Activated CD8-positive, alpha-beta T cell treated with anti-CD3 and anti-CD28 coated beads for 36 hours (primary cell): ENCODE measurements at regions not wholly inside any gene's neighbourhood (a gene's known extent, or its start where the extent isn't known, plus 50 kb on each side); places are given as distances from the start of the nearest gene placed in this dataset.

Experiments used
- ATAC-seq: fragments of 200-7000 bp; cut with Tn5 transposase; one replicate; pipeline ENCODE4 v1.10.0; 2021; ENCODE audit warnings: mild to moderate bottlenecking, moderate library complexity
- CTCF ChIA-PET: fragments of 350-600 bp; sonication (Branson Sonifier 250); formaldehyde crosslinking; loops from one replicate; lab custom pipeline; 2021; ENCODE audit warnings: antibody characterized with exemption; lab: Charles Lee
- POLR2A ChIA-PET: fragments of 350-600 bp; sonication (Branson Sonifier 250); formaldehyde crosslinking; loops from one replicate; lab custom pipeline; 2021; ENCODE audit warnings: antibody characterized with exemption; lab: Charles Lee
- DNase-seq: peaks from one replicate; pipeline ENCODE4 v3.0.0-alpha.2; 2020
- H3K27ac Mint-ChIP-seq: one replicate; pipeline ENCODE4 v1.8.0; 2021; ENCODE audit warnings: mild to moderate bottlenecking, mixed read lengths
- H3K27me3 Mint-ChIP-seq: one replicate; pipeline ENCODE4 v1.8.0; 2021; ENCODE audit warnings: mixed read lengths
- H3K36me3 Mint-ChIP-seq: one replicate; pipeline ENCODE4 v1.8.0; 2021; ENCODE audit warnings: low read depth, mixed read lengths
- H3K4me1 Mint-ChIP-seq: one replicate; pipeline ENCODE4 v1.8.0; 2021; ENCODE audit warnings: low read depth, mixed read lengths
- H3K4me3 Mint-ChIP-seq: one replicate; pipeline ENCODE4 v1.8.0; 2021; ENCODE audit warnings: mild to moderate bottlenecking, moderate library complexity, mixed read lengths
- H3K9me3 Mint-ChIP-seq: one replicate; pipeline ENCODE4 v1.8.0; 2021; ENCODE audit warnings: mixed read lengths
- intact Hi-C: fragments of 100-400 bp; cut with micrococcal nuclease; formaldehyde crosslinking; loops from one replicate; pipeline ENCODE4 v1.10.0; 2022
- TF ChIP-seq, protein P1 (sequence below): fragments of 200-600 bp; IDR thresholded peaks from one replicate; pipeline ENCODE4 v1.8.0; 2022; ENCODE audit warnings: antibody characterized with exemption, mild to moderate bottlenecking

GRCh38 chr11:116692318-116693101, 80.3 kb downstream of the BUD13 start:
- CTCF ChIA-PET = interaction anchor here (0.7 to 2.0 kb wide), 20 partner anchors 10 to 1358 kb away, joined by 3 to 6 read pairs (median 3); no protein-coding TSS in a partner anchor
- ATAC-seq = no peak
- H3K27me3 Mint-ChIP-seq = peaks cover 3% of the 10 kb centered on the region
- TF ChIP-seq, protein P1, sequence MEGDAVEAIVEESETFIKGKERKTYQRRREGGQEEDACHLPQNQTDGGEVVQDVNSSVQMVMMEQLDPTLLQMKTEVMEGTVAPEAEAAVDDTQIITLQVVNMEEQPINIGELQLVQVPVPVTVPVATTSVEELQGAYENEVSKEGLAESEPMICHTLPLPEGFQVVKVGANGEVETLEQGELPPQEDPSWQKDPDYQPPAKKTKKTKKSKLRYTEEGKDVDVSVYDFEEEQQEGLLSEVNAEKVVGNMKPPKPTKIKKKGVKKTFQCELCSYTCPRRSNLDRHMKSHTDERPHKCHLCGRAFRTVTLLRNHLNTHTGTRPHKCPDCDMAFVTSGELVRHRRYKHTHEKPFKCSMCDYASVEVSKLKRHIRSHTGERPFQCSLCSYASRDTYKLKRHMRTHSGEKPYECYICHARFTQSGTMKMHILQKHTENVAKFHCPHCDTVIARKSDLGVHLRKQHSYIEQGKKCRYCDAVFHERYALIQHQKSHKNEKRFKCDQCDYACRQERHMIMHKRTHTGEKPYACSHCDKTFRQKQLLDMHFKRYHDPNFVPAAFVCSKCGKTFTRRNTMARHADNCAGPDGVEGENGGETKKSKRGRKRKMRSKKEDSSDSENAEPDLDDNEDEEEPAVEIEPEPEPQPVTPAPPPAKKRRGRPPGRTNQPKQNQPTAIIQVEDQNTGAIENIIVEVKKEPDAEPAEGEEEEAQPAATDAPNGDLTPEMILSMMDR = no peak
- H3K27ac Mint-ChIP-seq = no peak overlapping the region
- POLR2A ChIA-PET = no interaction called here
- intact Hi-C loops = loop anchor here (5.0 kb wide), 1 partner anchor 180 kb away; no protein-coding TSS in a partner anchor
- H3K36me3 Mint-ChIP-seq = no peaks in the 10 kb centered on the region
- no peak for DNase-seq
- no peaks in the 10 kb centered on the region for H3K9me3 Mint-ChIP-seq
- H3K4me3 Mint-ChIP-seq = no peak overlapping the region
- no peaks in the 10 kb centered on the region for H3K4me1 Mint-ChIP-seq

GRCh38 chr11:116691771-116692177, 81.0 kb downstream of the BUD13 start:
- H3K4me1 Mint-ChIP-seq = no peaks in the 10 kb centered on the region
- intact Hi-C loops = loop anchor here (5.0 kb wide), 1 partner anchor 179 kb away; no protein-coding TSS in a partner anchor
- DNase-seq = peak; percentile 75
- CTCF ChIA-PET = interaction anchor here (0.6 to 2.0 kb wide), 28 partner anchors 9 to 1357 kb away, joined by 3 to 6 read pairs (median 3); no protein-coding TSS in a partner anchor
- H3K36me3 Mint-ChIP-seq = no peaks in the 10 kb centered on the region
- ATAC-seq = peak; percentile 94
- TF ChIP-seq, protein P1 = peak; percentile 80
- H3K9me3 Mint-ChIP-seq = no peaks in the 10 kb centered on the region
- POLR2A ChIA-PET = no interaction called here
- H3K4me3 Mint-ChIP-seq = no peak overlapping the region
- H3K27me3 Mint-ChIP-seq = peaks cover 3% of the 10 kb centered on the region
- no peak overlapping the region for H3K27ac Mint-ChIP-seq

DNA sequence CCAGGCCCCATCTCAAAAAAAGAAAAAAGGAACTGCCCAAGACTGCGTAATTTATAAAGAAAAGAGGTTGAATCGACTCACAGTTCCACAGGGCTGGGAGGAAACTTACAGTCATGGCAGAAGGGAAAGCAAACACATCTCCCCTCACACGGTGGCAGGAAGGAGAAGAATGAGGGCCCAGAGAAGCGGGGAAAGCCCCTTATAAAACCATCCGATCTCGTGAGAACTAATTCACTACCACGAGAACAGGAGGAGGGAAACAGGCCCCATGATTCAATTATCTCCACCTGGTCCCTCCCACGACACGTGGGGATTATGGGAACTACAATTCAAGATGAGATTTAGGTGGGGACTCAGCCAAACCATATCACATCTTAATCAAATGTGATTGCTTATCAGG, 82.2 kb downstream of the BUD13 start:
- H3K9me3 Mint-ChIP-seq = no peaks in the 10 kb centered on the region
- H3K4me3 Mint-ChIP-seq = no peak overlapping the region
- no peak overlapping the region for H3K27ac Mint-ChIP-seq
- ChIA-PET POLR2A (interaction anchor here (1.1 kb wide), 1 partner anchor 11 kb away, joined by 3 read pairs; no protein-coding TSS in a partner anchor), CTCF (interaction anchor here (0.8 to 2.0 kb wide), 10 partner anchors 8 to 177 kb away, joined by 3 to 6 read pairs (median 4); no protein-coding TSS in a partner anchor)
- no peaks in the 10 kb centered on the region for H3K36me3 Mint-ChIP-seq
- peaks cover 3% of the 10 kb centered on the region for H3K27me3 Mint-ChIP-seq
- TF ChIP-seq, protein P1 = no peak
- ATAC-seq = peak; percentile 26
- H3K4me1 Mint-ChIP-seq = no peaks in the 10 kb centered on the region
- intact Hi-C loops = loop anchor here (5.0 kb wide), 1 partner anchor 178 kb away; no protein-coding TSS in a partner anchor
- DNase-seq = peak; percentile 20

DNA sequence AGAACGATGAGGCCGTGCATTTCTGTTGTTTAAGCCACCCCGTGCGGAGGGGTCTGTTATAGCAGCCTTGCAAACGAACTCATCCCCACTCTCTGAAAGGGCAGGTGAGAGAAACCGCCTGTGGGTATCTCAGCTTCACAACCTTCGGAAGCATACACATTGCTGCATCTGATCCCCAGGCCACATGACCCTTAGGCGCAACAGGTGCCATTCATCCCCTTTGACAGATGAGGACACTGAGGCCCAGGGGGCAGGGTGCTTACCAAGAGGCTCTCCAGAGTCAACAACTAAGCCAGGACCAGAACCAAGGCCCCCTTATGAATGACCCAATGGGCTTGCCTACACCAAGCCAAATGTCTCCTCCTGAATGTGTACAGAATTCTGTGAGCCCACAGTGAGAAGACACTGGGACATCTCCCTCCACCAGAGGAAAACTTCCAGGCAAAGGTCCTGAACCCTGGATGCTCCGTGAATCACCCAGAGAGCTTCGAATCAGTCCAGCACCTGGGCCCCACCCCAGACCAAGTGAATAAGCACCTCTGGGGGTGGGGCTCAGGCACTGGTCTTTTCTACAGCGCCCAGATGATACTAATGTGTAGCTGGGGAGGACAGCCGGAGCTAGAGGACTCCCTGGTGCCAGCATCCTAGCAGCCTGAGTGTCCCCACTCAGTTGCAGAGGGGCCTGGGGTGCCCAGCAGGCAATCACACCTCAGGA, 83.2 kb downstream of the BUD13 start:
- DNase-seq (no peak), ATAC-seq (no peak)
- no peaks in the 10 kb centered on the region for H3K36me3 Mint-ChIP-seq
- TF ChIP-seq, protein P1 = no peak
- intact Hi-C loops = loop anchor here (5.0 to 10.0 kb wide), 2 partner anchors 177 to 1355 kb away; no protein-coding TSS in a partner anchor
- H3K27ac Mint-ChIP-seq = no peak overlapping the region
- no peak overlapping the region for H3K4me3 Mint-ChIP-seq
- H3K27me3 Mint-ChIP-seq = peaks cover 3% of the 10 kb centered on the region
- ChIA-PET POLR2A (interaction anchor here (0.5 to 1.1 kb wide), 2 partner anchors 10 to 146 kb away, joined by 3 read pairs; no protein-coding TSS in a partner anchor), CTCF (no interaction called here)
- H3K4me1 Mint-ChIP-seq = no peaks in the 10 kb centered on the region
- no peaks in the 10 kb centered on the region for H3K9me3 Mint-ChIP-seq
